B cell (primary cell): ENCODE measurements at regions not wholly inside any gene's neighbourhood (a gene's known extent, or its start where the extent isn't known, plus 50 kb on each side); places are given as distances from the start of the nearest gene placed in this dataset.
"Not testable (repeated sequence)": the region's sequence is repeated elsewhere in the genome, so short reads cannot be mapped to it uniquely, and the experiment has no call there.

ENCODE experiments used
- ATAC-seq: fragments of 200-7000 bp; cut with Tn5 transposase; one replicate; pipeline ENCODE4 v1.10.0; 2021; ENCODE audit warnings: low read depth, mild to moderate bottlenecking, moderate number of reproducible peaks, moderate library complexity
- CTCF ChIA-PET: fragments of 350-600 bp; sonication (Branson Sonifier 250); formaldehyde crosslinking; loops from one replicate; lab custom pipeline; 2021; ENCODE audit warnings: antibody characterized with exemption, inconsistent platforms; lab: Charles Lee
- POLR2A ChIA-PET: fragments of 350-600 bp; sonication (Branson Sonifier 250); formaldehyde crosslinking; loops from one replicate; lab custom pipeline; 2021; ENCODE audit warnings: antibody characterized with exemption; lab: Charles Lee
- DNase-seq: peaks from one replicate; pipeline ENCODE4 v3.0.0; 2013
- H2AFZ ChIP-seq: 2 replicates; pipeline ENCODE4 v1.6.1; 2012; ENCODE audit warnings: mild to moderate bottlenecking, low read depth, low read length; ENCODE audit not compliant: insufficient read depth, poor library complexity, severe bottlenecking
- H3K27ac ChIP-seq, 2 donors: 1 replicate in 1 of 2; 2 replicates in 1 of 2; pipeline ENCODE4 v1.5.1; 2012 to 2013; ENCODE audit warnings: low read length in 2 of 2, mild to moderate bottlenecking in 2 of 2, moderate library complexity in 1 of 2
- H3K27me3 ChIP-seq, 4 experiments: fragments of 200-600 bp in 1 of 4; sonication (generic) in 1 of 4; replicated peaks in 1 of 4; 1 replicate in 2 of 4; 2 replicates in 2 of 4; pipeline versions ENCODE4 v1.6.1 to v1.7.0; 2013 to 2016; ENCODE audit warnings: low read length in 3 of 4, mild to moderate bottlenecking in 2 of 4, mixed read lengths in 1 of 4, moderate library complexity in 1 of 4; ENCODE audit not compliant: insufficient read depth in 4 of 4, control insufficient read depth in 3 of 4; ENCODE audit errors: control extremely low read depth in 1 of 4
- H3K36me3 ChIP-seq, 2 experiments: replicated peaks in 1 of 2; 1 replicate in 1 of 2; 2 replicates in 1 of 2; pipeline versions ENCODE4 v1.6.1 to v1.7.1; 2013; ENCODE audit warnings: low read length in 1 of 2; ENCODE audit not compliant: insufficient read depth in 2 of 2, control insufficient read depth in 1 of 2; ENCODE audit errors: control extremely low read depth in 1 of 2, extremely low read depth in 1 of 2
- H3K4me1 ChIP-seq, 2 donors: fragments of 200-600 bp in 1 of 2; sonication (generic) in 1 of 2; 1 replicate in 1 of 2; 2 replicates in 1 of 2; pipeline versions ENCODE4 v1.5.1 to v1.6.1; 2013 to 2017; ENCODE audit warnings: low read length in 2 of 2; ENCODE audit not compliant: control insufficient read depth in 2 of 2, insufficient read depth in 2 of 2
- H3K4me2 ChIP-seq: replicated peaks from 2 replicates; pipeline ENCODE3; 2012; ENCODE audit warnings: mild to moderate bottlenecking, low read depth, low read length; ENCODE audit not compliant: poor library complexity, severe bottlenecking
- H3K4me3 ChIP-seq, 5 experiments: fragments of 200-600 bp in 1 of 5; sonication (generic) in 1 of 5; 1 replicate in 3 of 5; 2 replicates in 2 of 5; pipeline versions ENCODE4 v1.5.1 to v1.7.0; 2011 to 2016; ENCODE audit warnings: low read length in 4 of 5, mild to moderate bottlenecking in 4 of 5, low read depth in 2 of 5, control low read depth in 1 of 5, moderate library complexity in 1 of 5; ENCODE audit not compliant: insufficient read depth in 1 of 5; ENCODE audit errors: control extremely low read depth in 1 of 5, extremely low read depth in 1 of 5
- H3K79me2 ChIP-seq: fragments of 200-600 bp; sonication (generic); one replicate; pipeline ENCODE4 v1.6.0; 2016; ENCODE audit warnings: low read length; ENCODE audit not compliant: control insufficient read depth, insufficient read depth
- H3K9ac ChIP-seq: fragments of 200-600 bp; sonication (generic); 2 replicates; pipeline ENCODE4 v1.6.1; 2017; ENCODE audit warnings: mild to moderate bottlenecking, low read length, moderate library complexity
- H3K9me3 ChIP-seq, 3 donors: one replicate each; pipeline versions ENCODE4 v1.6.1 to v1.7.1; 2013; ENCODE audit warnings: low read length in 2 of 3; ENCODE audit not compliant: control insufficient read depth in 2 of 3, insufficient read depth in 1 of 3; ENCODE audit errors: control extremely low read depth in 1 of 3
- H4K20me1 ChIP-seq: 2 replicates; pipeline ENCODE4 v1.6.0; 2012; ENCODE audit warnings: mild to moderate bottlenecking, low read length; ENCODE audit not compliant: insufficient read depth, control insufficient read depth, poor library complexity, severe bottlenecking
- H3K27ac Mint-ChIP-seq: one replicate; pipeline ENCODE4 v1.8.0; 2021; ENCODE audit warnings: mixed read lengths
- H3K27me3 Mint-ChIP-seq: one replicate; pipeline ENCODE4 v1.8.0; 2021; ENCODE audit warnings: mixed read lengths
- H3K4me1 Mint-ChIP-seq: one replicate; pipeline ENCODE4 v1.8.0; 2021; ENCODE audit warnings: mixed read lengths
- H3K4me3 Mint-ChIP-seq: one replicate; pipeline ENCODE4 v1.8.0; 2021; ENCODE audit warnings: mixed read lengths
- H3K9me3 Mint-ChIP-seq: one replicate; pipeline ENCODE4 v1.8.0; 2022; ENCODE audit warnings: mixed read lengths; ENCODE audit not compliant: insufficient read depth
- EZH2 ChIP-seq: IDR thresholded peaks from 2 replicates; pipeline ENCODE4 v1.6.1; 2012; ENCODE audit warnings: borderline replicate concordance, low read depth, mild to moderate bottlenecking, moderate library complexity, low read length; ENCODE audit not compliant: insufficient read depth, poor library complexity, severe bottlenecking
- WGBS: methylation state at CpG from one replicate; pipeline ENCODE4 v1.1.5; 2013; ENCODE audit warnings: missing lambda C conversion rate; ENCODE audit not compliant: insufficient coverage; 5-methylcytosine and 5-hydroxymethylcytosine counted together
- intact Hi-C: fragments of 100-400 bp; cut with micrococcal nuclease; formaldehyde crosslinking; loops from one replicate; pipeline ENCODE4 v1.10.0; 2022
- TF ChIP-seq, protein P1 (sequence below): fragments of 200-600 bp; IDR thresholded peaks from one replicate; pipeline ENCODE4 v1.8.0; 2022; ENCODE audit warnings: antibody characterized with exemption, mild to moderate bottlenecking

DNA sequence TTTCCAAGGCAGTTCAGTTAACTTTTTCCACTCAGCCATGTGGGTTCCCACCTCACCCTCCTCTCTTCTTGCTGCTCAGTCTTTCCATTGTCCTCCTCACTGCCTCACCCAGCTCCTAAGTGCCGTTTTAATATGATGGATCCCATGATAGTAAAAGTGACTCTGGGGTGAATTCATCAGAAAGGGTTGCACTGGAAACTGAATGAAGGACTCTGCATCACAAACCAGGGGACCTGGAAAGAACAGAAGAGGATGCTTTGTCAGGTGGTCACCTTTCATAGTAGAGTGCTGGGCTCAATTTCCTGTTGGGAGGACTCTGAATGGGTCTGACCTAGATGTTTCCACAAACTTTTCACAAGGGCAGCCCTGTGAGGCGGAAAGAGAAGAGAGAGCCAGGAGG lies 67.8 kb upstream of the SLC8A3 start:
- ChIA-PET POLR2A (no interaction called here), CTCF (no interaction called here)
- no peaks in the 10 kb centered on the region for H3K79me2 ChIP-seq
- ATAC-seq (no peak), DNase-seq (no peak)
- peaks cover 10% of the 10 kb centered on the region for H3K4me1 Mint-ChIP-seq
- peaks cover 0 to 7% of the 10 kb centered on the region in 2 donors for H3K4me1 ChIP-seq
- 0% methylated on average over 1 of the region's 2 CpGs for WGBS
- H2AFZ ChIP-seq = no peak overlapping the region
- intact Hi-C loops = no loop called here
- H3K9me3 ChIP-seq = peaks cover 0 to 12% (median 1%) of the 10 kb centered on the region in 3 donors
- TF ChIP-seq, protein P1, sequence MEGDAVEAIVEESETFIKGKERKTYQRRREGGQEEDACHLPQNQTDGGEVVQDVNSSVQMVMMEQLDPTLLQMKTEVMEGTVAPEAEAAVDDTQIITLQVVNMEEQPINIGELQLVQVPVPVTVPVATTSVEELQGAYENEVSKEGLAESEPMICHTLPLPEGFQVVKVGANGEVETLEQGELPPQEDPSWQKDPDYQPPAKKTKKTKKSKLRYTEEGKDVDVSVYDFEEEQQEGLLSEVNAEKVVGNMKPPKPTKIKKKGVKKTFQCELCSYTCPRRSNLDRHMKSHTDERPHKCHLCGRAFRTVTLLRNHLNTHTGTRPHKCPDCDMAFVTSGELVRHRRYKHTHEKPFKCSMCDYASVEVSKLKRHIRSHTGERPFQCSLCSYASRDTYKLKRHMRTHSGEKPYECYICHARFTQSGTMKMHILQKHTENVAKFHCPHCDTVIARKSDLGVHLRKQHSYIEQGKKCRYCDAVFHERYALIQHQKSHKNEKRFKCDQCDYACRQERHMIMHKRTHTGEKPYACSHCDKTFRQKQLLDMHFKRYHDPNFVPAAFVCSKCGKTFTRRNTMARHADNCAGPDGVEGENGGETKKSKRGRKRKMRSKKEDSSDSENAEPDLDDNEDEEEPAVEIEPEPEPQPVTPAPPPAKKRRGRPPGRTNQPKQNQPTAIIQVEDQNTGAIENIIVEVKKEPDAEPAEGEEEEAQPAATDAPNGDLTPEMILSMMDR = no peak
- no peak for TF ChIP-seq EZH2
- H3K4me3 Mint-ChIP-seq = no peak overlapping the region
- H3K27me3 Mint-ChIP-seq = peaks cover 51% of the 10 kb centered on the region
- no peak overlapping the region for H3K27ac Mint-ChIP-seq
- no peaks in the 10 kb centered on the region for H3K9me3 Mint-ChIP-seq
- H3K27ac ChIP-seq = no peak overlapping the region
- no peaks in the 10 kb centered on the region for H3K36me3 ChIP-seq
- no peak overlapping the region for H3K4me2 ChIP-seq
- H3K27me3 ChIP-seq = peaks cover 0 to 32% (median 24%) of the 10 kb centered on the region in 4 experiments
- no peak overlapping the region for H3K9ac ChIP-seq
- no peak overlapping the region for H3K4me3 ChIP-seq
- no peaks in the 10 kb centered on the region for H4K20me1 ChIP-seq

DNA sequence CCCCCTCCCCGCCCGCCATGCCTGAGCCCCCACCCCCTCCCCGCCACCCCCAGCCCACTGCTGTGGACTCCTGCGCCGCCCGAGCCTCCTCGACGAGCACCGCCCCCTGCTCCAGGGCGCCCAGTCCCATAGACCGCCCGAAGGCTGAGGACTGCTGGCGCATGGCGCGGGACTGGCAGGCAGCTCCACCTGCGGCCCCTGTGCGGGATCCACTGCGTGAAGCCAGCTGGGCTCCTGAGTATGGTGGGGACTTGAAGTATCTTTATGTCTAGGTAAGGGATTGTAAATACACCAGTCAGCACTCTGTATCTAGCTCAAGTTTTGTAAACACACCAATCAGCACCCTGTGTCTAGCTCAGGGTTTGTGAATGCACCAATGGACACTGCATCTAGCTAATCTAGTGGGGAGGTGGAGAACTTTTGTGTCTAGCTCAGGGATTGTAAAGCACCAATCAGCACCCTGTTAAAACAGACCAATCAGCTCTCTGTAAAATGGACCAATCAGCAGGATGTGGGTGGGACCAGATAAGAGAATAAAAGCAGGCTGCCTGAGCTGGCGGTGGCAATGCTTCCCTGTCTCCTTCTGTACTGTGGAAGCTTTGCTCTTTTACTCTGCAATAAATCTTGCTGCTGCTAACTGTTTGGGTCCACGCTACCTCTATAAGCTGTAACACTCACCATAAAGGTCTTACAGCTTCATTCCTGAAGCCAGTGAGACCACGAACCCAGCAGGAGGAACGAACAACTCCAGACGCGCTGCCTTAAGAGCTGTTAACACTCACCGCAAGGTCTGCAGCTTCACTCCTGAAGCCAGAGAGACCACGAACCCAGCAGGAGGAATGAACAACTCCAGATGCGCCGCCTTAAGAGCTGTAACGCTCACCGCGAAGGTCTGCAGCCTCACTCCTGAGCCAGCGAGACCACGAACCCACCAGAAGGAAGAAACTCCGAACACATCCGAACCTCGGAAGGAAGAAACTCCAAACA lies 66.6 kb upstream of the SLC8A3 start:
- H3K27ac Mint-ChIP-seq = peak overlapping the region; percentile 21

More for the DNA sequence above, 66.6 kb upstream of the SLC8A3 start:
- H3K27ac ChIP-seq, H3K4me1 ChIP-seq, H2AFZ ChIP-seq, H3K79me2 ChIP-seq, H3K36me3 ChIP-seq, intact Hi-C loops, H3K9me3 Mint-ChIP-seq, H4K20me1 ChIP-seq, POLR2A ChIA-PET, H3K4me1 Mint-ChIP-seq: not testable (repeated sequence)
- Mint-ChIP-seq H3K4me3 (peak overlapping the region; percentile 83), H3K27me3 (peaks cover 61% of the 10 kb centered on the region)
- H3K4me3 ChIP-seq = peak overlapping the region in 3 of 5 experiments; percentile 34 to 51 (median 44)
- H3K9me3 ChIP-seq = peaks cover 0 to 12% (median 1%) of the 10 kb centered on the region in 3 donors
- CTCF ChIA-PET = interaction anchor here (0.7 kb wide), 1 partner anchor 167 kb away, joined by 3 read pairs; no protein-coding TSS in a partner anchor
- ATAC-seq (peak; percentile 31), DNase-seq (peak; percentile 38)
- peak overlapping the region; percentile 37 for H3K9ac ChIP-seq
- WGBS = 56% methylated on average over 22 of the region's 36 CpGs
- peak overlapping the region; percentile 42 for H3K4me2 ChIP-seq
- H3K27me3 ChIP-seq = peaks cover 0 to 32% (median 24%) of the 10 kb centered on the region in 4 experiments
